ENCODE measurements at regions not wholly inside any gene's neighbourhood (a gene's known extent, or its start where the extent isn't known, plus 50 kb on each side); places are given as distances from the start of the nearest gene placed in this dataset.

DNA sequence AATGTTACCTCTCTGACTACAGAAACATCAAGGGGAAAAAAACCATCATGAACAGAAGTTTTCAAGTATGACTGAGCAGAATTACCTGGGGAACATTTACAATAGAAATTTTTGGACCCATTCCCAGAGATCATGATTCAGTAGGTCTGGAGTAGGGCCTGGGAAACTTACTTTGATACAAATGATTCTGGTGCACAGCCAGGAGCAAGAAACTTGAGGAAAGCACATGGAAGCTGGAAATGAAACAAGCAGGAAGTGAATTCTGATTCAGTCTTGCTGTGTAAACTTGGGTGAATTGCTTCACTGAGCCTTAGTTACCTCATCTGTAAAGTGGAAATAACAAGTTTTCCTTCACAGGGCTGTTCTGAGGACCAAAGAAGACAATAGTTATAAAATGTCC, 192.5 kb upstream of the TAPT1 start:
- TF ChIP-seq ZNF70 (CRISPR knock-in tag; IDR thresholded peaks at IDR 0.05) = no peak
- TF ChIP-seq, protein P1, sequence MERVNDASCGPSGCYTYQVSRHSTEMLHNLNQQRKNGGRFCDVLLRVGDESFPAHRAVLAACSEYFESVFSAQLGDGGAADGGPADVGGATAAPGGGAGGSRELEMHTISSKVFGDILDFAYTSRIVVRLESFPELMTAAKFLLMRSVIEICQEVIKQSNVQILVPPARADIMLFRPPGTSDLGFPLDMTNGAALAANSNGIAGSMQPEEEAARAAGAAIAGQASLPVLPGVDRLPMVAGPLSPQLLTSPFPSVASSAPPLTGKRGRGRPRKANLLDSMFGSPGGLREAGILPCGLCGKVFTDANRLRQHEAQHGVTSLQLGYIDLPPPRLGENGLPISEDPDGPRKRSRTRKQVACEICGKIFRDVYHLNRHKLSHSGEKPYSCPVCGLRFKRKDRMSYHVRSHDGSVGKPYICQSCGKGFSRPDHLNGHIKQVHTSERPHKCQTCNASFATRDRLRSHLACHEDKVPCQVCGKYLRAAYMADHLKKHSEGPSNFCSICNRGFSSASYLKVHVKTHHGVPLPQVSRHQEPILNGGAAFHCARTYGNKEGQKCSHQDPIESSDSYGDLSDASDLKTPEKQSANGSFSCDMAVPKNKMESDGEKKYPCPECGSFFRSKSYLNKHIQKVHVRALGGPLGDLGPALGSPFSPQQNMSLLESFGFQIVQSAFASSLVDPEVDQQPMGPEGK (CRISPR knock-in tag; IDR thresholded peaks at IDR 0.05; ENCODE audit: borderline replicate concordance) = no peak
- TF ChIP-seq OSR1 (CRISPR knock-in tag; IDR thresholded peaks at IDR 0.05) = no peak
- TF ChIP-seq ZFP30 (CRISPR knock-in tag; IDR thresholded peaks at IDR 0.05) = no peak
- no peak for TF ChIP-seq ESRRG (CRISPR knock-in tag; IDR thresholded peaks at IDR 0.05)
- TF ChIP-seq ZNF8 (CRISPR knock-in tag; IDR thresholded peaks at IDR 0.05) = no peak
- TF ChIP-seq, protein P2, sequence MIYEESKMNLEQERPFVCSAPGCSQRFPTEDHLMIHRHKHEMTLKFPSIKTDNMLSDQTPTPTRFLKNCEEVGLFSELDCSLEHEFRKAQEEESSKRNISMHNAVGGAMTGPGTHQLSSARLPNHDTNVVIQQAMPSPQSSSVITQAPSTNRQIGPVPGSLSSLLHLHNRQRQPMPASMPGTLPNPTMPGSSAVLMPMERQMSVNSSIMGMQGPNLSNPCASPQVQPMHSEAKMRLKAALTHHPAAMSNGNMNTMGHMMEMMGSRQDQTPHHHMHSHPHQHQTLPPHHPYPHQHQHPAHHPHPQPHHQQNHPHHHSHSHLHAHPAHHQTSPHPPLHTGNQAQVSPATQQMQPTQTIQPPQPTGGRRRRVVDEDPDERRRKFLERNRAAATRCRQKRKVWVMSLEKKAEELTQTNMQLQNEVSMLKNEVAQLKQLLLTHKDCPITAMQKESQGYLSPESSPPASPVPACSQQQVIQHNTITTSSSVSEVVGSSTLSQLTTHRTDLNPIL (CRISPR knock-in tag; IDR thresholded peaks at IDR 0.05; ENCODE audit: low read depth) = no peak
- no peak for TF ChIP-seq GLIS3 (CRISPR knock-in tag; IDR thresholded peaks at IDR 0.05)
- TF ChIP-seq ZC3H10 (CRISPR knock-in tag; IDR thresholded peaks at IDR 0.05) = no peak
- no peak for TF ChIP-seq ZFP3 (CRISPR knock-in tag; IDR thresholded peaks at IDR 0.05)
- no peak for TF ChIP-seq RARB (CRISPR knock-in tag; IDR thresholded peaks at IDR 0.05)
- TF ChIP-seq SNAI2 (CRISPR knock-in tag; IDR thresholded peaks at IDR 0.05) = no peak

Measured in SK-N-SH treated with all-trans-retinoic acid at 6 μM for 48 hours (cell line).